ENCODE measurements at regions not wholly inside any gene's neighbourhood (a gene's known extent, or its start where the extent isn't known, plus 50 kb on each side); places are given as distances from the start of the nearest gene placed in this dataset.

GRCh38 chr4:102437111-102437510 is 64.0 kb upstream of the NFKB1 start:
- no peaks in the 10 kb centered on the region for H3K36me3 ChIP-seq (ENCODE audit: control insufficient read depth, insufficient read depth, low read length)
- H3K56ac ChIP-seq (ENCODE audit: extremely low read depth, insufficient read depth, low read length), result no peak overlapping the region
- no peak overlapping the region for H2AK9ac ChIP-seq (replicated peaks; ENCODE audit: low read depth, low read length, poor library complexity)
- ATAC-seq (ENCODE audit: low read depth) (no peak), DNase-seq (no peak)
- H3K18ac ChIP-seq (ENCODE audit: low read depth, low read length), result no peak overlapping the region
- CTCF ChIA-PET, result no interaction called here
- 80% methylated on average over 1 of the region's 3 CpGs; no CpG with 5 or more reads in 1 of the 2 experiments for WGBS, 2 experiments (ENCODE audit: extremely low coverage in 2 of 2, insufficient read length in 1 of 2)
- H3K4ac ChIP-seq (ENCODE audit: low read depth, low read length), result no peak overlapping the region
- intact Hi-C loops (cut with micrococcal nuclease), result loop anchor here (5.0 kb wide), 1 partner anchor 390 kb away; the partner anchor contains the start of gene UBE2D3
- no peaks in the 10 kb centered on the region for H4K20me1 ChIP-seq (ENCODE audit: insufficient read depth, low read length)
- no peak overlapping the region for H4K5ac ChIP-seq (ENCODE audit: low read depth, low read length)
- dilution Hi-C loops (cut with HindIII; ENCODE audit: low sequenced_read_pairs, unreplicated experiment), result no loop called here
- H2AFZ ChIP-seq (replicated peaks; ENCODE audit: low read length, poor library complexity), result no peak overlapping the region
- no peak overlapping the region for H2BK15ac ChIP-seq (ENCODE audit: low read depth, low read length)
- no peaks in the 10 kb centered on the region for H3K27me3 ChIP-seq (ENCODE audit: control insufficient read depth, insufficient read depth, low read length)
- H2BK20ac ChIP-seq (ENCODE audit: low read depth, low read length), result no peak overlapping the region
- no peak overlapping the region for H3K4me3 ChIP-seq (ENCODE audit: insufficient read depth, low read depth, low read length)
- no peak overlapping the region for H3K9ac ChIP-seq (ENCODE audit: low read depth, low read length)
- H3K4me2 ChIP-seq (ENCODE audit: low read depth, low read length), result no peak overlapping the region
- no peaks in the 10 kb centered on the region for H3K9me3 ChIP-seq (ENCODE audit: control insufficient read depth, insufficient read depth, low read length)
- in situ Hi-C loops (cut with MboI; ENCODE audit: low sequenced_read_pairs), result no loop called here
- peaks cover 4% of the 10 kb centered on the region for H3K4me1 ChIP-seq (ENCODE audit: control insufficient read depth, insufficient read depth, low read length)
- no peak overlapping the region for H4K91ac ChIP-seq (ENCODE audit: insufficient read depth, low read depth, low read length)
- POLR2A ChIA-PET (ENCODE audit: unreplicated experiment), result no interaction called here
- H3K9me1 ChIP-seq (ENCODE audit: insufficient read depth, low read length), result no peaks in the 10 kb centered on the region
- BruUV-seq (replicated peaks), result no TSS peak
- H3K14ac ChIP-seq (replicated peaks; ENCODE audit: low read depth, low read length), result no peak overlapping the region
- no peak overlapping the region for H4K8ac ChIP-seq (ENCODE audit: low read depth in 2 of 2, low read length in 2 of 2)
- TF ChIP-seq SMC3 (IDR thresholded peaks at IDR 0.05; ENCODE audit: low read depth, low read length) (no peak), USF2 (IDR thresholded peaks at IDR 0.05; ENCODE audit: low read depth, low read length) (no peak), CEBPB (IDR thresholded peaks at IDR 0.05; ENCODE audit: low read depth, low read length) (no peak), MAZ (IDR thresholded peaks at IDR 0.05; ENCODE audit: borderline replicate concordance, low read depth, low read length) (no peak), RAD21 (IDR thresholded peaks at IDR 0.05; ENCODE audit: low read length) (no peak), ELK1 (IDR thresholded peaks at IDR 0.05; ENCODE audit: borderline replicate concordance, low read depth, low read length) (no peak), POLR2A (IDR thresholded peaks at IDR 0.05; ENCODE audit: low read depth, low read length) (no peak)
- no peak overlapping the region for H3K23ac ChIP-seq (ENCODE audit: low read depth, low read length)
- no peaks in the 10 kb centered on the region for H3K79me1 ChIP-seq (ENCODE audit: low read depth in 1 of 2, low read length in 2 of 2)
- H2BK5ac ChIP-seq (ENCODE audit: low read depth, low read length, poor library complexity, severe bottlenecking), result no peak overlapping the region
- H2AK5ac ChIP-seq (ENCODE audit: low read depth, low read length), result no peak overlapping the region
- no peak overlapping the region for H3K27ac ChIP-seq (ENCODE audit: insufficient read depth, low read length)
- H2BK120ac ChIP-seq (ENCODE audit: low read depth, low read length), result no peak overlapping the region

Measured in IMR-90 (cell line).